ENCODE measurements at regions not wholly inside any gene's neighbourhood (a gene's known extent, or its start where the extent isn't known, plus 50 kb on each side); places are given as distances from the start of the nearest gene placed in this dataset.
"Not testable (repeated sequence)": the region's sequence is repeated elsewhere in the genome, so short reads cannot be mapped to it uniquely, and the experiment has no call there.

GRCh38 chr17:6893382-6894205 lies 62.1 kb upstream of the TEKT1 start:
- in situ Hi-C loops (cut with MboI; ENCODE audit: low sequenced_read_pairs): no loop called here

- in situ Hi-C loops (cut with MboI; ENCODE audit: low sequenced_read_pairs): no loop called here
Measured at GRCh38 chr17:6894206-6894528, 62.6 kb upstream of the TEKT1 start.

DNA sequence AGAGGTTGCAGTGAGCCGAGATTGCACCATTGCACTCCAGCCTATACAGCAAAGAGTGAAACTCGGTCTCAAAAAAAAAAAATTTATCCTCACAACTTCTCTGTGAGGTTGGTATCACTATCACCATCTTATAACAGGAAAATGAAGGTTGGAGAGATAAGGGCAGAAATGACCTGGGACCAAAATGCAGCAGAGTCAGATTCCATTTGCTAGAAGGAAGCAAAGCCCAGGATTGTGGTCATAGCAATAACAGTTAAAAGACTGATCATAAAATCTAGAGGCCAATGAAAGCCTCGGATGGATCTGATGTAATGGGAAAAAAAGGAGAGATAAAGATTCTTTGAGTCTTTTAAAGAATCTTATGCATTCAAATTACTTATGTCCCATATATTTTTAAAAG lies 69.6 kb upstream of the TEKT1 start:
- in situ Hi-C loops (cut with MboI; ENCODE audit: low sequenced_read_pairs): no loop called here

DNA sequence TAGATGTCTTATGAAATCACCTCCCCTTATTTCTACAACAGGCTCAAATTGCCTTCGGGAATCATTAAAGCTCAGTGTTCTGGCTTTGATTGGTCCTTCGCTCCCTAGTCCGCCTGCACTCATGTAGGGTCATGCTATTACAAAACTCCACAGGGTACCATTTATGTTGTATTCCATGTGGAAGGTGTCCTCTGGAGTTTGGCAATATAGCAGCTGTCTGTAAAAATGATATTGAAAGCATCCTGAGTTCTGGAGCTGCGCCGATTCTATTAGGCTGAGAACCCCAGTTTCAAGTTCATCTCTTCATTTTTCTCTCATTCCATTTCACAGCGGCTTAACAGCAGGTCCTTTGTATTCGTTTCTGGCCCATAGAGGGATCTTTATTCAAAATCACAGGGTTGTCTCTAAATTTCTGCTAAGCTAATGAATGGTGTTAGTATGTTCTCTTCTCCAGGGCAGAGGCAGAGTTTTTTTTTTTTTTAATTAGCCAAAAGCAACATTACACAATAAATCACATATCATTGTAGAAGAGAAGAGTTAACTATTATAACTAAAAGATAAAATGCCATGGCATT lies 71.9 kb upstream of the TEKT1 start:
- in situ Hi-C loops (cut with MboI; ENCODE audit: low sequenced_read_pairs): no loop called here

- in situ Hi-C loops (cut with MboI; ENCODE audit: low sequenced_read_pairs): no loop called here
Measured at GRCh38 chr17:6908807-6909206, 77.3 kb upstream of the TEKT1 start.

- in situ Hi-C loops (cut with MboI; ENCODE audit: low sequenced_read_pairs): loop anchor here (5.0 kb wide), 1 partner anchor 96 kb away; no protein-coding TSS in a partner anchor
Measured at GRCh38 chr17:6910987-6911603, 79.6 kb upstream of the TEKT1 start.

DNA sequence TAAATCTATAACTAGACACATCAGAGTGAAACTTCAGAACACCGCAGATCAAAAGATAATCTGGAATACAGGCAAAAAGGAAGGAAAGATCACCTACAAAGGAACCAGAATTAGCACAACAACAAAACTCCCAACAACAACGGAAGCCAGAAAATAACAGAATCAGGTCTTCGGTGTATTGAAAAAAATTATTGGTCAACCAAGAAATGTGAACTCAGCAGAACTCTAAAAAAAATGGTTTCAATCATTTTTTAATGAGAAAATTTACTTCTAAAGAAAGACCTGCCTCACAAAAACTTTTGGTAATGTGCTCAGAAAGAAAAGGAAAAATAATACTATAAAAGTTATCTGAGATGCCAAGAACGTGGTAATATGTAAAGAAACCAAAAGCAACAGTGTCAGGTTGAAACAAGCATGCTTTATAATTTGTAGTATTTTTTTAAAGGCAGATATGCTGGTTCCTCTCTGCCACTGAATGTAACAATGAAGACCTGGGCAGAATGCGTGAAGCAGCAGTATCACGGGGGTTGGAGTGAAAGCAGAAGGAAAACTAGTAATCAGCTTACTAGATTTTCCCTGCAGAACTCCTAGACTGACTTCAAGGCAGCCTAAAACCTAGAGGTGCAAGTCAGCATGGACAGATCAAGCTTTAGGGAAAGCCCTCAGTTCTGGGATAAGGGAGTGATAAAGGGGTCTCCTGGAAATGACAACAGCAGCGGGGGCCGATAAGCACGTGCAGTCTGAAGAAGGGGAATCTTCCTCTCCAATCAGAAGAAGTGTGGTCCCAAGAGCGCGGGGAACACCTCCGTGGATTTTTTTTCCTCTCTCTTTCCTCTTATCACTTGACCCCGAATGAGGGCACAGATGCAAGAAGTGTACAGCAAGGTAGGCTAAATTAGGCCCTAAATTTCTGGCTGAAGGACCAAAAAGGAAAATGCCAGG lies 80.9 kb upstream of the TEKT1 start:
- in situ Hi-C loops (cut with MboI; ENCODE audit: low sequenced_read_pairs): loop anchor here (5.0 kb wide), 1 partner anchor 95 kb away; no protein-coding TSS in a partner anchor

DNA sequence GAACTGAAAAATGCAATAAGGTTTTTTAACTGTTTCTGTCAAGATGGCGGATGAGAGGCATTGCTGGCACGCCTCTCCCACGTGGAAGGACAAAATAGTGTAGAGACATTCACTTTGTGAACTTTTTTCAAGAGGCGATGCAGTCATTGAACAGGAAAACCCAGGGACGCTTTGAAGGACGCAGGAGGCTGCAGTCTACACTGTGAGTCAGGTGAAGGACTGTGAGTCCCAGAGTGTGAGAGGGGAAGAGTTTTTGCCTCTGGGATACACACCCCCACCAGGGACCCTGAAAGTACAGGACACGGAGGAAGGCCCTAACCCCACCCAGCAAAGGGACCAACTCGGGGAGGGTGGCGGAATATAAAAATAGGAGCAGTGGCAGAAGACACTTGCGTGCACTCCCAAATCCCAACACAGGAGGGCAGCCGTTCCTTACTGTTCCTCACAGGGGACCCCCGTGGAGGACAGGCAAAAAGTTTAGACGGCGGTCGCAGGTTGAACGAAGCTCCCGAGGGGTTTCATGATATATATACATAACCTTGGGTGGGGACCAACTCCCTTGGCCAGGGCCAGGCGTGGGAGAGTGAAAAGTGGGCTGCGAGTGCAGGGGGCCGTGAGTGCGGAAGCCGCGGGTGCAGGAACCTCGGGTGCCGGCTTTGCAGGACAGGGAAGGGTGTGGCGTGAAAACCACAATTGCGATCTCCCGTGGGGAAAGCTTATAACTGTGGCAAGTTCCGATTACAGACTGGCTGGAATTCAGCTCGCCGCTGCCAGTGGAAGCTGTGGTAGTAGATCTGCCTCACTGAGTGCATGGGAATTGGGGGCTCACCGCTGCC lies 82.0 kb upstream of the ALOX12 start:
- in situ Hi-C loops (cut with MboI; ENCODE audit: low sequenced_read_pairs): loop anchor here (5.0 kb wide), 1 partner anchor 93 kb away; no protein-coding TSS in a partner anchor

- in situ Hi-C loops (cut with MboI; ENCODE audit: low sequenced_read_pairs): loop anchor here (5.0 kb wide), 1 partner anchor 93 kb away; no protein-coding TSS in a partner anchor
Measured at GRCh38 chr17:6914711-6915110, 81.1 kb upstream of the ALOX12 start.

GRCh38 chr17:6915620-6916019 lies 80.2 kb upstream of the ALOX12 start:
- in situ Hi-C loops (cut with MboI; ENCODE audit: low sequenced_read_pairs): no loop called here

- in situ Hi-C loops (cut with MboI; ENCODE audit: low sequenced_read_pairs): no loop called here
Measured at GRCh38 chr17:6919158-6919557, 76.7 kb upstream of the ALOX12 start.

DNA sequence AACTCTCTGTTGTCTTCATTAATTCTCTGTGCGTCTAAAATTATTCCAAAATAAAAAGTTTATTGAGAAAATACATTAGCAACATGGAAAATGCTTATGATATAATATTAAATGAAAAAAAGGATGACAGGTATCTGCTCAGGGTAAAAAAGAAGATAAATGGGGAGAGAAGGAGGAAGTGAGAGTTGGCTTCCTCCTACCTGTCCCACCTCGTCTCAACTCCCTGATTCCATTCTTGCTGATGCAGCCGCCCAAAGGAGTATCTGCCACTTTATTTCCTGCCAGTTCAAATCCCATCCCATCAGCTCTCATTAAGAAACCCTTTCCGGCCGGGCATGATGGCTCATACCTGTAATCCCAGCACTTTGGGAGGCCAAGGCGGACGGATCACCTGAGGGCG lies 72.5 kb upstream of the ALOX12 start:
- in situ Hi-C loops (cut with MboI; ENCODE audit: low sequenced_read_pairs): no loop called here

- in situ Hi-C loops (cut with MboI; ENCODE audit: low sequenced_read_pairs): no loop called here
Measured at GRCh38 chr17:6924208-6924607, 71.6 kb upstream of the ALOX12 start.

GRCh38 chr17:6926667-6927066 lies 69.2 kb upstream of the ALOX12 start:
- in situ Hi-C loops (cut with MboI; ENCODE audit: low sequenced_read_pairs): no loop called here

- in situ Hi-C loops (cut with MboI; ENCODE audit: low sequenced_read_pairs): no loop called here
Measured at GRCh38 chr17:6927290-6928126, 68.3 kb upstream of the ALOX12 start.

DNA sequence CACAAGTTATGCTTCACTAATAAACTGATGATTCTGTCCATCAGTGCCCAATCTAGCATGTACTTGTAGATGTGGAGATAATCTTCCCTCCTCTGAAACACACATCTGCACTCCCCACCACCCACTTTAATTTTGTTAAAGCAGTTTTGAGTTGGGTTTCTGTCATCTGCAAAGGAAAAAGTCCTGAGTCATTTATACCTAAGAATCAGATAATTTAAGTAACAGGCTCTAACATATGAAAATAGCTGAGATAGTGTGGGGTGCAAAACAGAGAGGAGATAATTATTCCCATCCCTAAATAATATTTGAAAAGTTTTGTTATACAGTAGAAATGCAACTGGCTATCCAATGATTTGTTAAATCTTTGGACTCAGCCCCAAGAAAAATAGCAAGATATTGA lies 67.7 kb upstream of the ALOX12 start:
- in situ Hi-C loops (cut with MboI; ENCODE audit: low sequenced_read_pairs): no loop called here

- in situ Hi-C loops (cut with MboI; ENCODE audit: low sequenced_read_pairs): no loop called here
Measured at GRCh38 chr17:6930749-6931148, 65.1 kb upstream of the ALOX12 start.

DNA sequence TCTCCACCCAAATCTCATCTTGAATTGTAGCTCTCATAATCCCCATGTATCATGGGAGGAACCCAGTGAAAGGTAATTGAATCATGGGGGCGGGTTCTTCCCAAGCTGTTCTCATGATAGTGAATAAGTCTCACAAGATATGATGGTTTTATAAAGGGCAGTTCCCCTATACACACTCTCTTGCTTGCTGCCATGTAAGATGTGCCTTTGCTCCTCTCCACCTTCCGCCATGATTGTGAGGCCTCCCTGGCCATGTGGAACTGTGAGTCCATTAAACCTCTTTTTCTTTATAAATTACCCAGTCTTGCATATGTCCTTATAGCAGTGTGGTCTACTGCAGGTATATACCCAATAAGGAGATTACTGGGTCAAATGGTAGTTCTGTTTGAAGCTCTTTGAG lies 61.3 kb upstream of the ALOX12 start:
- in situ Hi-C loops (cut with MboI; ENCODE audit: low sequenced_read_pairs): not testable (repeated sequence)

DNA sequence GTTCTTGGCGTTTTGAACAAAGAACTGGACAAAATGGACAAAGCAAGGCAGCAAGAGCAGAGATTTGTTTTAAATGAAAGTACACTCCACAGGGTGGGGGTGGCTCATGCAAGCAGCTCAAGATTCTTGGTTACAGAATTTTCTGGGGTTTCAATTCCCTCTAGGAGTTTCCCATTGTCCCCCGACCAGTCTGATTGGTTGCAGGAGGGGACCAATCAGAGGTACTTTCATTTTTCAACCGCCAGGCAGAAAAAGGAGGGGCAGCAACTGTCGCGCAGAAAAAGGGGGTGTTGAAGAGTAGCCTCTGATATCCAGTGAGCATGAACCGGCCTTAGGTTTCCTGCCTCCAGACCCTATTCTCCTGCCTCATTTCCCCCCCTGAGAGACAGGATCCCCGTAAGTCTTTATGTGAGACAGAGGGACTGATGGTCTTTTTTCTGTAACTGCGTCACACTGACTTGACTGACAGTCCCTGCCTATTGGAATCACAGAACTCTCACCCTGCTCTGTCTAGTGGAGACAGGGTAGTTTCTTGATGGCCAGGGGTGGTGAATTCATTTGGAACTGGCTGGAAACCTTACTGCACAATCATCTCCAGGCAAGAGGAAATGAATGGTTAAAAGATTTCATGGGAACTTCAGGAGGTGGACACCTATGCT lies 59.4 kb upstream of the ALOX12 start:
- in situ Hi-C loops (cut with MboI; ENCODE audit: low sequenced_read_pairs): no loop called here

All from HL-60/S4 (cell line).